Hepatocyte (in vitro differentiated cells): ENCODE measurements at regions not wholly inside any gene's neighbourhood (a gene's known extent, or its start where the extent isn't known, plus 50 kb on each side); places are given as distances from the start of the nearest gene placed in this dataset.

Experiments used
- DNase-seq: peaks from one replicate; pipeline ENCODE4 v3.0.0-alpha.2; 2016; ENCODE audit warnings: low spot score
- H2AFZ ChIP-seq: fragments of 200-600 bp; sonication (generic); 2 replicates; pipeline ENCODE4 v1.6.0; 2016; ENCODE audit warnings: antibody characterized with exemption, mild to moderate bottlenecking
- H3K27ac ChIP-seq: fragments of 200-600 bp; sonication (generic); 2 replicates; pipeline ENCODE4 v1.5.1; 2016; ENCODE audit warnings: mild to moderate bottlenecking
- H3K27me3 ChIP-seq: fragments of 200-600 bp; sonication (generic); 2 replicates; pipeline ENCODE4 v1.6.1; 2016
- H3K36me3 ChIP-seq: fragments of 200-600 bp; sonication (generic); replicated peaks from 2 replicates; pipeline ENCODE4 v1.5.1; 2016; ENCODE audit warnings: low read depth; ENCODE audit not compliant: insufficient read depth
- H3K4me1 ChIP-seq: fragments of 200-600 bp; sonication (generic); 2 replicates; pipeline ENCODE4 v1.5.1; 2016; ENCODE audit warnings: mild to moderate bottlenecking, moderate library complexity; ENCODE audit not compliant: insufficient read depth
- H3K4me2 ChIP-seq: fragments of 200-600 bp; sonication (generic); 2 replicates; pipeline ENCODE4 v1.6.0; 2016
- H3K4me3 ChIP-seq: fragments of 200-600 bp; sonication (generic); 2 replicates; pipeline ENCODE4 v1.5.1; 2016; ENCODE audit warnings: mild to moderate bottlenecking
- H3K79me2 ChIP-seq: fragments of 200-600 bp; sonication (generic); 2 replicates; pipeline ENCODE4 v1.6.0; 2017; ENCODE audit warnings: mild to moderate bottlenecking
- H3K9me2 ChIP-seq: fragments of 200-600 bp; sonication (generic); replicated peaks from 2 replicates; pipeline ENCODE4 v1.6.0; 2017; ENCODE audit warnings: mild to moderate bottlenecking; ENCODE audit not compliant: insufficient read depth
- H3K9me3 ChIP-seq: fragments of 200-600 bp; sonication (generic); 2 replicates; pipeline ENCODE4 v1.5.1; 2016; ENCODE audit warnings: low read depth, mild to moderate bottlenecking
- H4K20me1 ChIP-seq: fragments of 200-600 bp; sonication (generic); 2 replicates; pipeline ENCODE4 v1.6.0; 2016; ENCODE audit warnings: mild to moderate bottlenecking; ENCODE audit not compliant: insufficient read depth, poor library complexity, severe bottlenecking
- EZH2 ChIP-seq: fragments of 200-600 bp; sonication (generic); IDR thresholded peaks from 2 replicates; pipeline ENCODE4 v1.6.1; 2016; ENCODE audit warnings: antibody characterized with exemption, mild to moderate bottlenecking, borderline replicate concordance
- EZH2phosphoT487 ChIP-seq: fragments of 200-600 bp; sonication (generic); IDR thresholded peaks from one replicate; pipeline ENCODE4 v1.6.1; 2018; ENCODE audit warnings: antibody characterized with exemption, mild to moderate bottlenecking, low read depth, moderate library complexity; ENCODE audit not compliant: unreplicated experiment, severe bottlenecking
- WGBS: methylation state at CpG from one replicate; pipeline ENCODE4 v1.1.6; 2016; ENCODE audit warnings: low lambda C conversion rate; ENCODE audit errors: missing lambda C conversion rate; 5-methylcytosine and 5-hydroxymethylcytosine counted together
- TF ChIP-seq, protein P1 (sequence below): fragments of 200-600 bp; sonication (generic); IDR thresholded peaks from 2 replicates; pipeline ENCODE4 v1.5.1; 2016; ENCODE audit warnings: antibody characterized with exemption, mild to moderate bottlenecking; ENCODE audit not compliant: poor library complexity

DNA sequence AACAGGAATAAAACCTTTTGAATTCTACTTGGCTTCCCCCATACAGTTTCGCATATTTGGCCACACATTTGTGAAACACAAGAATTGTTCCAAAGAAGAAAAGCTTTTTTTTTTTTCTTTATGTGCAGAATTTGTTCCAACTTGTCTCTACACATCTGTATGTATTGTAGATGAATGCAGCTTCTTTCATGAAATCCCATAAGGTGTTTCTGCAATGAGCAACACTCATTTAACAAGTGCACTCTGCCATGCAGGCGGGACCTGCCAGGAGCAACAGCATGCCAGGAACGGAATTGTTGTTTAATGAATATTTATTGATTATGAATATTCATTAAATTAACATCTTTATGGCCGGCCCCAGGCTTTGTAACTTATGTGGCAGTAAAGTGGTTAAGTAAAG, 1075.0 kb downstream of the TTLL7 start:
- Histone ChIP-seq H4K20me1 (no peaks in the 10 kb centered on the region), H3K27me3 (no peaks in the 10 kb centered on the region), H3K9me3 (no peaks in the 10 kb centered on the region), H3K4me1 (peaks cover 13% of the 10 kb centered on the region), H3K4me2 (no peak overlapping the region), H3K36me3 (no peaks in the 10 kb centered on the region), H3K9me2 (no peaks in the 10 kb centered on the region), H2AFZ (no peak overlapping the region), H3K79me2 (no peaks in the 10 kb centered on the region), H3K27ac (no peak overlapping the region), H3K4me3 (no peak overlapping the region)
- DNase-seq, result no peak
- TF ChIP-seq EZH2phosphoT487, result no peak
- no peak for TF ChIP-seq EZH2
- TF ChIP-seq, protein P1, sequence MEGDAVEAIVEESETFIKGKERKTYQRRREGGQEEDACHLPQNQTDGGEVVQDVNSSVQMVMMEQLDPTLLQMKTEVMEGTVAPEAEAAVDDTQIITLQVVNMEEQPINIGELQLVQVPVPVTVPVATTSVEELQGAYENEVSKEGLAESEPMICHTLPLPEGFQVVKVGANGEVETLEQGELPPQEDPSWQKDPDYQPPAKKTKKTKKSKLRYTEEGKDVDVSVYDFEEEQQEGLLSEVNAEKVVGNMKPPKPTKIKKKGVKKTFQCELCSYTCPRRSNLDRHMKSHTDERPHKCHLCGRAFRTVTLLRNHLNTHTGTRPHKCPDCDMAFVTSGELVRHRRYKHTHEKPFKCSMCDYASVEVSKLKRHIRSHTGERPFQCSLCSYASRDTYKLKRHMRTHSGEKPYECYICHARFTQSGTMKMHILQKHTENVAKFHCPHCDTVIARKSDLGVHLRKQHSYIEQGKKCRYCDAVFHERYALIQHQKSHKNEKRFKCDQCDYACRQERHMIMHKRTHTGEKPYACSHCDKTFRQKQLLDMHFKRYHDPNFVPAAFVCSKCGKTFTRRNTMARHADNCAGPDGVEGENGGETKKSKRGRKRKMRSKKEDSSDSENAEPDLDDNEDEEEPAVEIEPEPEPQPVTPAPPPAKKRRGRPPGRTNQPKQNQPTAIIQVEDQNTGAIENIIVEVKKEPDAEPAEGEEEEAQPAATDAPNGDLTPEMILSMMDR, result no peak
- WGBS, result 94% methylated on average over 4 of the region's 4 CpGs

DNA sequence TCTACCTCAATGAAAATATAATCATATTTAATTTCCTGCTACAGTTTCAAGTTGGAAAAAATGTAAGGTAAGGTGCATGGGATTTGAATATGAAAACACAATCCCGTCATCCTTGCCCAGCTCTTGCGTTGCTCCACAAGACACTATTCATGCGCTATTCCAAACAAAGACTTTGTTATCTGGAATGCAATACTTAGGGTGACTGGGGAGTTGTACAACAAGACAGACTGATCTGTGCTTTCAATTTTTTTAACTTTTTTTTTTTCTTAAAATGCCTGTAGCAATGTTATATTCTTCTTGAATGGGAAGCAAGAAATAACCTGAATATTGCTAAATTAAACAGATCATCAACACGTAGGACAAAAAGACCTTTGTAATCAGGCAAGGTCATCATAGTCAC, 1077.2 kb downstream of the TTLL7 start:
- Histone ChIP-seq H3K79me2 (no peaks in the 10 kb centered on the region), H4K20me1 (no peaks in the 10 kb centered on the region), H3K4me1 (no peaks in the 10 kb centered on the region), H3K36me3 (no peaks in the 10 kb centered on the region), H3K27me3 (no peaks in the 10 kb centered on the region), H3K9me3 (no peaks in the 10 kb centered on the region), H3K27ac (no peak overlapping the region), H3K9me2 (no peaks in the 10 kb centered on the region), H3K4me3 (no peak overlapping the region), H2AFZ (no peak overlapping the region), H3K4me2 (no peak overlapping the region)
- TF ChIP-seq, protein P1, result no peak
- TF ChIP-seq EZH2, result no peak
- no peak for TF ChIP-seq EZH2phosphoT487
- no peak for DNase-seq
- 77% methylated on average over 4 of the region's 4 CpGs for WGBS

DNA sequence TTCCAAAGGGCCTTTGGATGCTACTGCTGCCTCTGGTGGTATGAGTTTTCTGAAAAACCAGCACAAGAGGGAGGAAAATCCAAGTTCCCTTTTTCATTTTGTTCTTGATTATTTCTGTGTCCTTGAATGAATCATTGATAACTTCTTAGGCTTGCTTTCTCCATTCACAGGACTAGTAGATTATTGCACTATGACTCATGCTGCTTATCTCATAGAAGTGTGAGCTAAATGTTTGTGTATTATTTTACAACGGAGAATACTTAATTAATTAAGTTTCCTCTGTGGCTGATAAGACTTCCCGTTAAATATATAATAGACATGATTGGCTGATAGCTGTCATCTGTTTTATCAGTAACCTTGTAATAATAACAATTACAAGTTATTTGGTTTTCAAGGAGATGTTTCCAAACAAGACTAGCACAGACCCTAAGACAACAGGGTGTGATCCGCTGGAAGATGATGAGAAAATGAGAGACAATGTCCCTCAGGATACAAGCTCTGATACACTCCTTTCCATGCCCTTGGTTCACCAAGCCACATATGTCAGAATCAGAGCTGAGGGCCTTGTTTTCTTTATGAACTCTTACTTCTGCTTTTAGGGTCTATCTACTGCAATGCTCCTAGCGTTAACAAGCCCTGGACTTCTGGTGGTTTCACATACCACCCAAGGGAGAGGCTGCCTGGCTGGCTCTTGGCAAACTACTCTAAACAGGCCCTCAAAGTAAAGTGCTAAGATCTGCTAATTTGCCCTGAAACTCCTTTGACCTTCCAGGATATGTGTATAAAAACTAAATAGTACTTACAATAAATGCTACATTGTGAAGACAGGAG, 1078.3 kb downstream of the TTLL7 start:
- no peaks in the 10 kb centered on the region for H4K20me1 ChIP-seq
- no peak for TF ChIP-seq EZH2
- TF ChIP-seq, protein P1, result no peak
- TF ChIP-seq EZH2phosphoT487, result no peak
- H3K79me2 ChIP-seq, result no peaks in the 10 kb centered on the region
- H3K4me2 ChIP-seq, result no peak overlapping the region
- H2AFZ ChIP-seq, result no peak overlapping the region
- H3K27me3 ChIP-seq, result no peaks in the 10 kb centered on the region
- no peaks in the 10 kb centered on the region for H3K9me3 ChIP-seq
- WGBS, result 49% methylated on average over 4 of the region's 4 CpGs
- H3K9me2 ChIP-seq, result no peaks in the 10 kb centered on the region
- peak; percentile 8 for DNase-seq
- H3K36me3 ChIP-seq, result no peaks in the 10 kb centered on the region
- no peak overlapping the region for H3K27ac ChIP-seq
- no peaks in the 10 kb centered on the region for H3K4me1 ChIP-seq
- H3K4me3 ChIP-seq, result no peak overlapping the region
